Peyer's patch (tissue), 4 donors: ENCODE measurements at regions not wholly inside any gene's neighbourhood (a gene's known extent, or its start where the extent isn't known, plus 50 kb on each side); places are given as distances from the start of the nearest gene placed in this dataset.

Experiments
- DNase-seq, 3 donors: peaks; one replicate each; pipeline ENCODE4 v3.0.0-alpha.2; 2017 to 2019
- H3K27ac ChIP-seq, 4 donors: fragments of 200-600 bp; sonication (generic); one replicate each; pipeline ENCODE4 v1.5.1; 2016 to 2019
- H3K27me3 ChIP-seq, 2 donors: fragments of 200-600 bp; sonication (generic); one replicate each; pipeline ENCODE4 v1.5.1; 2019
- H3K36me3 ChIP-seq, 3 donors: fragments of 200-600 bp; sonication (generic); one replicate each; pipeline ENCODE4 v1.5.1; 2016 to 2019
- H3K4me1 ChIP-seq, 4 donors: fragments of 200-600 bp; sonication (generic); one replicate each; pipeline ENCODE4 v1.5.1; 2016 to 2019
- H3K4me3 ChIP-seq, 4 donors: fragments of 200-600 bp; sonication (generic); 1 replicate in 3 of 4; 2 replicates in 1 of 4; pipeline ENCODE4 v1.5.1; 2016 to 2019; ENCODE audit warnings: mild to moderate bottlenecking in 1 of 4
- H3K9me3 ChIP-seq, 4 donors: fragments of 200-600 bp; sonication (generic); one replicate each; pipeline ENCODE4 v1.5.1; 2016 to 2019; ENCODE audit warnings: mild to moderate bottlenecking in 1 of 4
- CTCF ChIP-seq, 6 experiments: fragments of 450-650 bp in 4 of 6; fragments of 200-600 bp in 2 of 6; sonication (generic) in 1 of 6; IDR thresholded peaks; one replicate each; pipeline ENCODE4 v1.5.1; 2017 to 2019; ENCODE audit warnings: antibody characterized with exemption in 6 of 6, mild to moderate bottlenecking in 3 of 6, moderate library complexity in 1 of 6
- POLR2A ChIP-seq, 2 donors: fragments of 450-650 bp; IDR thresholded peaks; one replicate each; pipeline ENCODE4 v1.5.1; 2017; ENCODE audit warnings: antibody characterized with exemption in 2 of 2, mild to moderate bottlenecking in 2 of 2, moderate library complexity in 2 of 2

- no peak for DNase-seq
- no peak for TF ChIP-seq POLR2A (IDR thresholded peaks at IDR 0.05)
- TF ChIP-seq CTCF (IDR thresholded peaks at IDR 0.05), result peak in 1 of 6 experiments; percentile 20
- no peak overlapping the region for H3K27ac ChIP-seq
- H3K9me3 ChIP-seq, result peaks cover 0 to 38% (median 5%) of the 10 kb centered on the region in 4 donors
- H3K4me3 ChIP-seq, result no peak overlapping the region
- no peaks in the 10 kb centered on the region for H3K4me1 ChIP-seq
- H3K36me3 ChIP-seq, result no peaks in the 10 kb centered on the region
- H3K27me3 ChIP-seq, result no peaks in the 10 kb centered on the region
Observed at GRCh38 chr10:90138844-90139243, 437.5 kb downstream of the KIF20B start.

GRCh38 chr10:90141791-90142190 lies 440.4 kb downstream of the KIF20B start:
- H3K27me3 ChIP-seq, result no peaks in the 10 kb centered on the region
- H3K36me3 ChIP-seq, result no peaks in the 10 kb centered on the region
- no peak for TF ChIP-seq POLR2A (IDR thresholded peaks at IDR 0.05)
- no peak for TF ChIP-seq CTCF (IDR thresholded peaks at IDR 0.05)
- no peak overlapping the region for H3K27ac ChIP-seq
- peaks cover 0 to 21% (median 3%) of the 10 kb centered on the region in 4 donors for H3K9me3 ChIP-seq
- no peak overlapping the region for H3K4me3 ChIP-seq
- no peak for DNase-seq
- no peaks in the 10 kb centered on the region for H3K4me1 ChIP-seq

GRCh38 chr10:90143937-90144336 lies 442.5 kb downstream of the KIF20B start:
- TF ChIP-seq POLR2A (IDR thresholded peaks at IDR 0.05) (no peak), CTCF (IDR thresholded peaks at IDR 0.05) (no peak)
- H3K9me3 ChIP-seq, result peaks cover 0 to 7% (median 0%) of the 10 kb centered on the region in 4 donors
- no peak overlapping the region for H3K4me3 ChIP-seq
- H3K27me3 ChIP-seq, result no peaks in the 10 kb centered on the region
- H3K36me3 ChIP-seq, result no peaks in the 10 kb centered on the region
- no peak overlapping the region for H3K27ac ChIP-seq
- no peak for DNase-seq
- no peaks in the 10 kb centered on the region for H3K4me1 ChIP-seq

GRCh38 chr10:90148116-90148855 lies 446.9 kb downstream of the KIF20B start:
- Histone ChIP-seq H3K4me1 (no peaks in the 10 kb centered on the region), H3K27me3 (no peaks in the 10 kb centered on the region), H3K36me3 (no peaks in the 10 kb centered on the region), H3K4me3 (no peak overlapping the region), H3K27ac (no peak overlapping the region), H3K9me3 (no peaks in the 10 kb centered on the region)
- TF ChIP-seq CTCF (IDR thresholded peaks at IDR 0.05), result peak in 1 of 6 experiments; percentile 9
- no peak for TF ChIP-seq POLR2A (IDR thresholded peaks at IDR 0.05)
- no peak for DNase-seq

- no peak for TF ChIP-seq CTCF (IDR thresholded peaks at IDR 0.05)
- TF ChIP-seq POLR2A (IDR thresholded peaks at IDR 0.05), result no peak
Observed at GRCh38 chr10:90149563-90149962, 448.2 kb downstream of the KIF20B start.

More at GRCh38 chr10:90149563-90149962, 448.2 kb downstream of the KIF20B start:
- H3K9me3 ChIP-seq, result no peaks in the 10 kb centered on the region
- H3K27ac ChIP-seq, result no peak overlapping the region
- no peak overlapping the region for H3K4me3 ChIP-seq
- no peaks in the 10 kb centered on the region for H3K4me1 ChIP-seq
- no peaks in the 10 kb centered on the region for H3K27me3 ChIP-seq
- DNase-seq, result no peak
- no peaks in the 10 kb centered on the region for H3K36me3 ChIP-seq
